Esophagus squamous epithelium (tissue), 4 donors: ENCODE measurements at regions not wholly inside any gene's neighbourhood (a gene's known extent, or its start where the extent isn't known, plus 50 kb on each side); places are given as distances from the start of the nearest gene placed in this dataset.

Experiments used
- POLR2A ChIP-seq, 4 donors: fragments of 450-650 bp; IDR thresholded peaks; one replicate each; pipeline ENCODE4 v1.6.1; 2017; ENCODE audit warnings: antibody characterized with exemption in 4 of 4, mild to moderate bottlenecking in 4 of 4, moderate library complexity in 3 of 4
- TF ChIP-seq, protein P1 (sequence below), 6 experiments: fragments of 450-650 bp in 4 of 6; fragments of 200-600 bp in 2 of 6; sonication (generic) in 2 of 6; IDR thresholded peaks; one replicate each; pipeline ENCODE4 v1.5.1; 2016 to 2019; ENCODE audit warnings: antibody characterized with exemption in 6 of 6, mild to moderate bottlenecking in 4 of 6, moderate library complexity in 4 of 6

- TF ChIP-seq, protein P1, sequence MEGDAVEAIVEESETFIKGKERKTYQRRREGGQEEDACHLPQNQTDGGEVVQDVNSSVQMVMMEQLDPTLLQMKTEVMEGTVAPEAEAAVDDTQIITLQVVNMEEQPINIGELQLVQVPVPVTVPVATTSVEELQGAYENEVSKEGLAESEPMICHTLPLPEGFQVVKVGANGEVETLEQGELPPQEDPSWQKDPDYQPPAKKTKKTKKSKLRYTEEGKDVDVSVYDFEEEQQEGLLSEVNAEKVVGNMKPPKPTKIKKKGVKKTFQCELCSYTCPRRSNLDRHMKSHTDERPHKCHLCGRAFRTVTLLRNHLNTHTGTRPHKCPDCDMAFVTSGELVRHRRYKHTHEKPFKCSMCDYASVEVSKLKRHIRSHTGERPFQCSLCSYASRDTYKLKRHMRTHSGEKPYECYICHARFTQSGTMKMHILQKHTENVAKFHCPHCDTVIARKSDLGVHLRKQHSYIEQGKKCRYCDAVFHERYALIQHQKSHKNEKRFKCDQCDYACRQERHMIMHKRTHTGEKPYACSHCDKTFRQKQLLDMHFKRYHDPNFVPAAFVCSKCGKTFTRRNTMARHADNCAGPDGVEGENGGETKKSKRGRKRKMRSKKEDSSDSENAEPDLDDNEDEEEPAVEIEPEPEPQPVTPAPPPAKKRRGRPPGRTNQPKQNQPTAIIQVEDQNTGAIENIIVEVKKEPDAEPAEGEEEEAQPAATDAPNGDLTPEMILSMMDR (IDR thresholded peaks at IDR 0.05), result no peak
- TF ChIP-seq POLR2A (IDR thresholded peaks at IDR 0.05), result no peak
These were observed 348.8 kb upstream of the ZNF717 start for GRCh38 chr3:76134166-76134565.
